ENCODE measurements at regions not wholly inside any gene's neighbourhood (a gene's known extent, or its start where the extent isn't known, plus 50 kb on each side); places are given as distances from the start of the nearest gene placed in this dataset.

DNA sequence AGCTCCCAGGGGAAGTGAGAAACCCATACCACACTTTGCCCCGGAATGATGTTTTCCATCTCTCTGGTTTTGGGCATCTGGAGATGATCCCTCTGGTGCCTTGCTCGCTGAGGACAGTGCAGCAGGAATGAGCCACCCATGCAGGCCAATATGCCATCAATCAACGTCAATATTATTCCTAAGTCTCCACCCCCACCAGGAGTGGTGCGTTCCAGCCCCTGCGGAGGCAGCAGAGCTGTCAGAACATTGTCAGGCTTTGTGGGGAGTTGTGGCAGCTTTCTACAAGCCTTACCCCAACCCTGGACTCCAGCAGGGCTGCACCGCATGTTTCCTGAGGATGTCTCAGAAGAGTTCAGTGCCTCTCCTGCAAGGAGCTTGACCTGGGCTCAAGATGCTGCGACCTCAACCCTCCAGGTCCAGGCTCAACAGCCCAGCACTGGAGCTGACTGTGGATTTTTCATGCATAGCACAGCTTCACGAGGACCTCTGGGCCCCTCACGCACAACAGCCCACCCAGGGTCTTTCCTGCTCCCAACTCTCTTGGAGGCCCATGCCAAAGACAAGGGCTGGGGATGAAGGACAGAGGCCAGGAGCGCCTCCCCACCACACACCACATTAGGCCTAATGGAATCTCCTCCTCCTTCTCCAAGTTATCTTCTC, 67.5 kb downstream of the PSMG1 start:
- H3K36me3 ChIP-seq = no peaks in the 10 kb centered on the region
- peaks cover 5% of the 10 kb centered on the region for H3K4me1 ChIP-seq
- H3K4me3 ChIP-seq = no peak overlapping the region
- TF ChIP-seq, protein P1, sequence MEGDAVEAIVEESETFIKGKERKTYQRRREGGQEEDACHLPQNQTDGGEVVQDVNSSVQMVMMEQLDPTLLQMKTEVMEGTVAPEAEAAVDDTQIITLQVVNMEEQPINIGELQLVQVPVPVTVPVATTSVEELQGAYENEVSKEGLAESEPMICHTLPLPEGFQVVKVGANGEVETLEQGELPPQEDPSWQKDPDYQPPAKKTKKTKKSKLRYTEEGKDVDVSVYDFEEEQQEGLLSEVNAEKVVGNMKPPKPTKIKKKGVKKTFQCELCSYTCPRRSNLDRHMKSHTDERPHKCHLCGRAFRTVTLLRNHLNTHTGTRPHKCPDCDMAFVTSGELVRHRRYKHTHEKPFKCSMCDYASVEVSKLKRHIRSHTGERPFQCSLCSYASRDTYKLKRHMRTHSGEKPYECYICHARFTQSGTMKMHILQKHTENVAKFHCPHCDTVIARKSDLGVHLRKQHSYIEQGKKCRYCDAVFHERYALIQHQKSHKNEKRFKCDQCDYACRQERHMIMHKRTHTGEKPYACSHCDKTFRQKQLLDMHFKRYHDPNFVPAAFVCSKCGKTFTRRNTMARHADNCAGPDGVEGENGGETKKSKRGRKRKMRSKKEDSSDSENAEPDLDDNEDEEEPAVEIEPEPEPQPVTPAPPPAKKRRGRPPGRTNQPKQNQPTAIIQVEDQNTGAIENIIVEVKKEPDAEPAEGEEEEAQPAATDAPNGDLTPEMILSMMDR (IDR thresholded peaks at IDR 0.05) = no peak
- H3K27ac ChIP-seq = no peak overlapping the region
- intact Hi-C loops (cut with DNase I) = no loop called here
- no peaks in the 10 kb centered on the region for H3K27me3 ChIP-seq
- ATAC-seq (no peak), DNase-seq (no peak)
- H3K9me3 ChIP-seq = no peaks in the 10 kb centered on the region

DNA sequence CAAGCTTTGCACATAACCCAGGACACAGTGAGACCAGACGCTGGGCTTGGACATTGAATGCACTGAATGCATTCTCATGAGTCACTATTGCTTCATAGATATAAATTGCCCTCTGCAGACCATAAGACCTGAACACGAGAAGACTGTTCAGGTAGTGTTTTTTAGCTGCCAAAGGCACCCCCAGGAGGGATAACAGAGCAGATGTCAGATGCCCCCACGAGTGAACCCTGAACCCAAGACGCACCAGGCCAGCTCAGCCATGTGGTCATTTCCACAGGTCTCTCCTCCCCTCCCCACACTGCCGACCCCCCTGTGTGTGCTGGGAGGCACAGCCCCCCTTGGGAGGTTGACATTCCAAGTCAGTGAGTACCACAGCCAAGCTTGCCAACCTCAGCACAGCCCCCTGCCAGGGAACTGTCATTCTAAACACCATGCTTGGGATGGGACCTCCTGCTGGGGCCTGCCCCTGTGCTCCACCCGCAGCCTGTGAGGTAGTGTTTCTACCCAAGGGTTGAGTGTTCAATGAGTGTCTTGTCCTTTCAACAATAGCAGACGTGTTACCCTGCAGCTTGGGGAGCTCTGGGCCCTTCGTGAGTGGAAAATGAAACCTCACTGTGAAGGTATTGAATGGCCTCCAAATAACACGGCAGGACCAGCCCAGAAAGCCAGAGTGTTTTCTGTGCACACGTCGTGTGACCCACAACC, 68.2 kb downstream of the PSMG1 start:
- Histone ChIP-seq H3K27me3 (no peaks in the 10 kb centered on the region), H3K27ac (no peak overlapping the region), H3K9me3 (no peaks in the 10 kb centered on the region), H3K4me1 (peaks cover 5% of the 10 kb centered on the region), H3K4me3 (no peak overlapping the region), H3K36me3 (no peaks in the 10 kb centered on the region)
- ATAC-seq (no peak), DNase-seq (no peak)
- TF ChIP-seq, protein P1 (IDR thresholded peaks at IDR 0.05) = no peak
- intact Hi-C loops (cut with DNase I) = no loop called here

DNA sequence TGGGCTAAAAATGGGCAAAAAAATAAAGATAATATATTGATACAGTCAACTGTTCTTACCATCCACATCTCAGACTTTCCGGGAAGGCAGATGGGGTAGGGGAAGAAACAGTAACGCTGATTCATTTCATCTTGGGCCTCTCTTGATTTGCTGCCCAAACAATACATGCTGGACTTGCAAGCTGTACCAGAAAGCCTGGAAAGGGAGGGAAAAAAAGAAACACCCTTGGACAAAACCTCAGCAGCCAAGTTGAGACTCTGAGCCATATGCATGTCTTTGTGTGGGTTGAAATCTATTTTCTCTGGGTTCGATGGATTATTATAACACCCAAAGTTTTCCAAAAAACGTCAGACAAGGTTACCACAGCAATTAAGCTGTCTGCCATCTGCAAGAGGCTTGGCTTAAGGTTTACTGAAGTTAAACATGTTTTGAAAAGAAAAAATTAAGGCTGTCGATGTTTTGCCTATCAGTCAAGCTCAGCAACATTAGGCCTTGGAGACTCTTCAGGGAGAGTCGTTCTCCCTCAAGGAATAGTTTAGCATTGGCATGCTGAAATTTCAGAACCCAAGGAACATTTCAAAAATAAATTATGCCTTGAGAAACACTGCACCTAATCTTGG, 71.2 kb downstream of the PSMG1 start:
- Histone ChIP-seq H3K4me1 (peaks cover 5% of the 10 kb centered on the region), H3K9me3 (no peaks in the 10 kb centered on the region), H3K27me3 (no peaks in the 10 kb centered on the region), H3K4me3 (no peak overlapping the region), H3K36me3 (no peaks in the 10 kb centered on the region), H3K27ac (no peak overlapping the region)
- intact Hi-C loops (cut with DNase I) = no loop called here
- DNase-seq = no peak
- ATAC-seq = no peak
- TF ChIP-seq, protein P1 (IDR thresholded peaks at IDR 0.05) = no peak

DNA sequence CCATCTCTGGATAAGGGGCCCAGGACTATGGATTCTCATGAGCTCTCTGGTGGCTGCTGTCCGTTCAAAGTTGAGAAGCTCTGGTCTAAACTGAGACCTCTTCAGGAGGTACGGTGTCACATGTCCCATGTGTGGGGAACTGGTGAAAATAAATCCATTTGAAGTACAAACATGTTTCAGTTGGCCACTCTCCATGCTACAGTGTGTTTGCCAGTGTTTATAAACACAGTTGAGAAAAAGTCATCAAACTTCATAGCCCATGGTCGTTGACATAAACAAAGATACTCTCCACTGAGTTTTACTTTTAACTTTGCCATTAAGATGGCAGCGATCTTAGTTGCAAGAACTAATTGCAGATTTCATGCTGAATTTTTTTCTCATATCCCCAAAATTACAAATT, 72.8 kb downstream of the PSMG1 start:
- H3K27ac ChIP-seq = no peak overlapping the region
- no peak for DNase-seq
- ATAC-seq = no peak
- H3K9me3 ChIP-seq = no peaks in the 10 kb centered on the region
- peaks cover 5% of the 10 kb centered on the region for H3K4me1 ChIP-seq
- no peaks in the 10 kb centered on the region for H3K27me3 ChIP-seq
- no peak overlapping the region for H3K4me3 ChIP-seq
- TF ChIP-seq, protein P1 (IDR thresholded peaks at IDR 0.05) = no peak
- H3K36me3 ChIP-seq = no peaks in the 10 kb centered on the region
- intact Hi-C loops (cut with DNase I) = no loop called here

DNA sequence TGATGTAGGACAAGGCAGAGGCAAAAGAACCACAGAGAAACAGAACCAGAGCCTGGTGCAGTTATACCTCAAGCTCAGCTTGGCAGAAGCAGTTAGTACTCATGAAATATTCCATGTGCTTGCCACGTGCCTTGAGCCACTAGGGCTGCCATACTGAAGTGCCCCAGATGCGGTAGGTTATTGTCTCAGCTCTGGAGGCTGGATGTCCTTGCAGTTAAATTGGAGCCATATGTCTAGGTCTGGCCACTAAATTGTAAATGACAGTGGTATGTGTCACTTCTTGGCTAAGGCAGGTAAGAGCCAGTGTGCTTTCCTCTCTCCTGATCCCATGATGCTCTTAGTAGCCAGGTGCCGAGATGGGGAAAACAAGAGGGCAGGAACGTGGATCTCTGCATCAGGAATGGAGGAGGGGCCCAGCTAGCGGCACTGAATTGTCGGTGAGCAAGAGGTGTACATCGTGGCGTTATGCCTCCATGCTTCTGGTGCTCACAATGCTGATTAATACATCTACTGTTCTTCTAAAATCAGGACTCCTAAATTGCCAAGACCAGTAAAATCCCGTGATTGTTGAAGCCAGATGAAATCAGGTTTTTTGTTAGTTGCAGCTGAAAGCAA, 73.5 kb downstream of the PSMG1 start:
- Histone ChIP-seq H3K4me1 (peaks cover 5% of the 10 kb centered on the region), H3K4me3 (no peak overlapping the region), H3K27ac (no peak overlapping the region), H3K9me3 (no peaks in the 10 kb centered on the region), H3K27me3 (no peaks in the 10 kb centered on the region), H3K36me3 (no peaks in the 10 kb centered on the region)
- DNase-seq (no peak), ATAC-seq (no peak)
- TF ChIP-seq, protein P1 (IDR thresholded peaks at IDR 0.05) = no peak
- intact Hi-C loops (cut with DNase I) = no loop called here

Data from upper lobe of right lung (tissue), 1 donor.